ENCODE measurements at regions not wholly inside any gene's neighbourhood (a gene's known extent, or its start where the extent isn't known, plus 50 kb on each side); places are given as distances from the start of the nearest gene placed in this dataset.

DNA sequence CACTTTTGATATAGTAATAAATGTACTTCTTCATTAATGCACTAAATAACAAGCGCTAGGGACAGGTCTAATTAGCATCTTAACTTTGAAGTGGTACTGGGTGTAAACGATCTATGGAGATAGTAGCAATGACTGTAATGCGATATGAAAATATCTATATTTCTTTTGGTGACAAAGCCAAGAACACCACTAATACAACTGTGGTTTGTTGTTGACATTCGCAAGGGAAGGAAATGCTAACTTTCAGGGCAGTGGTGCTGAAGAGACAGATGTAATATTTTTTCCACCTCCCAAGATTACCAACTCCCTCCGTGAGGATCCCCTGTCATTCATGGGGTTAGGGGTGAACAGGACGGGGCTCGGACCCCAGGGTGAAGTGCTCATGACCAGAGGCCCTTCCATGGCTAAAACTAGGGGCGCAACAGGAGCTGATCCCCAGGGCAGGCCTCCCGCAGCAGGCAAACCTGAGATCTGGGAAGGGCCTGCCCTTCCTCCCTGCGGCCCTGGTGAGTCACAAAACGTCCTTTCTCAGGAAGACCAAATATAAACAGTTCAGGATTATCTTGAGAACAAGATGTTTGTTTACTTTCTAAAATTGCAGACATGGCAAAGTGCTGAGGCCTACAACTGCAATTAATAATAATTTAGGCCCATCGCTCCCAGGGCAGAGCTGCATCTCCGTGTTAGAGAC, 65.0 kb upstream of the TOX2 start:
- H3K27ac ChIP-seq, result peak overlapping the region in 2 of 3 donors; percentile 29 to 42
- no peaks in the 10 kb centered on the region for H3K36me3 ChIP-seq
- H3K4me3 ChIP-seq, result no peak overlapping the region
- H3K9me3 ChIP-seq, result no peaks in the 10 kb centered on the region
- peak in 1 of 3 donors; percentile 45 for DNase-seq
- intact Hi-C loops (cut with DNase I), result no loop called here
- peak; percentile 63 to 82 (median 71) for ATAC-seq
- no peaks in the 10 kb centered on the region for H3K27me3 ChIP-seq
- 66% methylated on average over 10 of the region's 13 CpGs for WGBS (ENCODE audit: insufficient coverage, low coverage, low lambda C conversion rate, missing lambda C conversion rate)
- TF ChIP-seq, protein P1, sequence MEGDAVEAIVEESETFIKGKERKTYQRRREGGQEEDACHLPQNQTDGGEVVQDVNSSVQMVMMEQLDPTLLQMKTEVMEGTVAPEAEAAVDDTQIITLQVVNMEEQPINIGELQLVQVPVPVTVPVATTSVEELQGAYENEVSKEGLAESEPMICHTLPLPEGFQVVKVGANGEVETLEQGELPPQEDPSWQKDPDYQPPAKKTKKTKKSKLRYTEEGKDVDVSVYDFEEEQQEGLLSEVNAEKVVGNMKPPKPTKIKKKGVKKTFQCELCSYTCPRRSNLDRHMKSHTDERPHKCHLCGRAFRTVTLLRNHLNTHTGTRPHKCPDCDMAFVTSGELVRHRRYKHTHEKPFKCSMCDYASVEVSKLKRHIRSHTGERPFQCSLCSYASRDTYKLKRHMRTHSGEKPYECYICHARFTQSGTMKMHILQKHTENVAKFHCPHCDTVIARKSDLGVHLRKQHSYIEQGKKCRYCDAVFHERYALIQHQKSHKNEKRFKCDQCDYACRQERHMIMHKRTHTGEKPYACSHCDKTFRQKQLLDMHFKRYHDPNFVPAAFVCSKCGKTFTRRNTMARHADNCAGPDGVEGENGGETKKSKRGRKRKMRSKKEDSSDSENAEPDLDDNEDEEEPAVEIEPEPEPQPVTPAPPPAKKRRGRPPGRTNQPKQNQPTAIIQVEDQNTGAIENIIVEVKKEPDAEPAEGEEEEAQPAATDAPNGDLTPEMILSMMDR (IDR thresholded peaks at IDR 0.05), result no peak
- no peak for TF ChIP-seq POLR2A (IDR thresholded peaks at IDR 0.05)
- no peaks in the 10 kb centered on the region for H3K4me1 ChIP-seq

DNA sequence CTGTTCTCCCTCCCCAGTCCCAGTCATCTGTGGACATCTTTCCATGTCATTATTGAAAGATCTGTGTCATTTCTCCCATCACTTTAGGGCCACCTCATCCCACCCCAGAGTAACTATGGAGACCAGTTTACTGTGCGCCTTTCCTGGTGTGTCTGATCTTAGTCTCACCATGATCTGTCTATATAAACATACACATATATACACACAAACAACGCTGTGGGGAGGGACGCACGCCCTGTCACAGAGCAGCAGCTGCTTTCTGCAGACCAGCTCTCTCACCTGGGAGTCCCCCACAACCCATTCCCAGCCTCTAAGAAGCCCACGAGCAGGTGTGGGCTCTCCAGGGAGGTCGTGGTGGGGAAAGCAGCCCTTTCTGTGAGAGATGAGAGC, 68.1 kb upstream of the TOX2 start:
- Histone ChIP-seq H3K36me3 (no peaks in the 10 kb centered on the region), H3K9me3 (no peaks in the 10 kb centered on the region), H3K27ac (no peak overlapping the region), H3K4me1 (no peaks in the 10 kb centered on the region), H3K27me3 (no peaks in the 10 kb centered on the region), H3K4me3 (no peak overlapping the region)
- intact Hi-C loops (cut with DNase I), result no loop called here
- ATAC-seq (no peak), DNase-seq (peak in 1 of 3 donors; percentile 23)
- 42% methylated on average over 2 of the region's 6 CpGs for WGBS (ENCODE audit: insufficient coverage, low coverage, low lambda C conversion rate, missing lambda C conversion rate)
- TF ChIP-seq POLR2A (IDR thresholded peaks at IDR 0.05), result no peak
- TF ChIP-seq, protein P1 (IDR thresholded peaks at IDR 0.05), result no peak

DNA sequence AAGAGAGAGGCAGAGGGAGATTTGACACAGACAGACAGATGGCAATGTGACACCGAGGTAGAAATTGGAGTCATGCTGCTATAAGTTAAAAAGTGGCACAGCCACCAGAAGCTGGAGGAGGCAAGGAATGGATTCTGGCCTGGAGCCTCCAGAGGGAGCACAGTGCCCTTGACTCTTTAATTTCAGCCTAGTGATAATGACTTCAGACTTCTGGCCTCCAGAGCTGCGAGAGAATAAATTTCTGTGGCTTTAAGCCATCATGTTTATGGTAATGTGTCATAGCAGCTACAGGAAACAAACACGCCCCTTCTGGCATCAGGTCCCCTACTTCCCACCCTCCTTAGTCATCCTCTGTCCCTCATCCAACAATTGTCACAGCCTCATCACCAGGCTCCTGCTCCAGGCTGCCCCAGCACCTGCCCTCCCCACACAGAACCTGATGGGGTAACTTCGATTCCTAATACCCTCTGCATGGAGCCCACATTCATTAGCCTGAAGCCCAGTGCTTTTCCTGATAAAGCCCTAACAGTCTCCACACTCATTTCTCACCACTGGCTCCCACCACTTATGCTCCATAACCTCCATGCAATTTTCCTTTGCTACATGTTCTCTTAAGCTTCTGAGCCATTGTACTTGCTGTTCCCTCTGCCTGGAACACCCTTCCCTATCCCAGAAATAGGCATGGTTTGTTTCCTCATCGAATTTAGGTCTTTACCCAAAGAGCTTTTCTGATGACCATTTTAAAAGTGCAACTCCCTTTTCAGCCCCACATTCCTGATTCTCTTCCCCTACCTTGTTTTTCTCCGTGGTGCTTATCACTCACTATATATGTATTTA, 69.7 kb upstream of the TOX2 start:
- TF ChIP-seq POLR2A (IDR thresholded peaks at IDR 0.05), result no peak
- TF ChIP-seq, protein P1 (IDR thresholded peaks at IDR 0.05), result peak in 3 of 4 donors; percentile 8 to 40 (median 17)
- Histone ChIP-seq H3K4me3 (no peak overlapping the region), H3K27ac (peak overlapping the region in 1 of 3 donors; percentile 47), H3K27me3 (no peaks in the 10 kb centered on the region), H3K9me3 (no peaks in the 10 kb centered on the region), H3K36me3 (no peaks in the 10 kb centered on the region), H3K4me1 (no peaks in the 10 kb centered on the region)
- ATAC-seq, result peak; percentile 70 to 91 (median 75)
- intact Hi-C loops (cut with DNase I), result no loop called here
- peak in 2 of 3 donors; percentile 25 to 61 for DNase-seq
- WGBS (ENCODE audit: insufficient coverage, low coverage, low lambda C conversion rate, missing lambda C conversion rate), result 45% methylated on average over 4 of the region's 6 CpGs

DNA sequence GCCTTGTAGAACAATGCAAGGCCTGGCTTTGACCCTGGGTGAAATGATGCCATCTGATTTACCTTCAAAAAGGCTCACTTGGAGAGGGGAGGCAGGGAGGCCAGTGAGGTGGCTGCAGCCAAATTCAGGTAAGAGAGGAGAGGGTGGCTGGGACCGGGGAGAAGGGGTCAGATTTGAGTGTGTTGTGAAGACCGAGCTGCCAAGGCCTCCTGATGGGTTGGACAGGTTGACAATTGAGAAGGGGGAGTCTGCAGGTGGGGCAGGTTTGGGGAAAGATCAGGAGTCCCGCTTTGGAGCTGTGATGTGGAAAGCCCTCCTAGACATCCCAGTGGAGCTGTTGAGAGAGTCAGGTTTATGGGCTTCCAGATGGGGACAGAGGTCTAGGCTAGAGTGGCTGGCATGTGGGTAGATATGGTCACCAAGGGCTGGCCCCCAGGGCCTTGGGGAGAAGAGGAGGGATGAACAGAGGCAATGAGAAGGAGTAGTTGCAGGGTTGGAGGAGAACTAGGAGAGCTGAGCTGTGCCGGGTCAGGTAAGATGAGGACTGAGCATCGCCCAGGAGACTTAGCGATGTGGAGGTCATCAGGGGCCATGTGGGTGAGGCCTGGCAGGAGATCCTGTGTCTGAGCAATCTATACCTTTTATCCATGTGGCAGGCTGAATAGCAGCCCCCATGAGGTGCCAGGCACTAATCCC, 70.5 kb upstream of the TOX2 start:
- H3K4me1 ChIP-seq, result no peaks in the 10 kb centered on the region
- DNase-seq (peak in 1 of 3 donors; percentile 30), ATAC-seq (no peak)
- TF ChIP-seq POLR2A (IDR thresholded peaks at IDR 0.05), result no peak
- H3K27me3 ChIP-seq, result no peaks in the 10 kb centered on the region
- no peaks in the 10 kb centered on the region for H3K9me3 ChIP-seq
- no peaks in the 10 kb centered on the region for H3K36me3 ChIP-seq
- 96% methylated on average over 6 of the region's 6 CpGs for WGBS (ENCODE audit: insufficient coverage, low coverage, low lambda C conversion rate, missing lambda C conversion rate)
- no peak overlapping the region for H3K4me3 ChIP-seq
- no peak overlapping the region for H3K27ac ChIP-seq
- intact Hi-C loops (cut with DNase I), result no loop called here

Data from right lobe of liver (tissue), 6 donors.